ENCODE measurements at regions not wholly inside any gene's neighbourhood (a gene's known extent, or its start where the extent isn't known, plus 50 kb on each side); places are given as distances from the start of the nearest gene placed in this dataset.
A peak's percentile ranks its signal among the peaks of the same experiment; 100 is the strongest.

GRCh38 chr7:22582863-22583622 lies 83.1 kb upstream of the STEAP1B start:
- Histone ChIP-seq H3K4me2 (ENCODE audit: extremely low read depth, insufficient read depth, low read length) (peak overlapping the region; percentile 8), H3K36me3 (ENCODE audit: control insufficient read depth, insufficient read depth, low read length) (no peaks in the 10 kb centered on the region), H3K4me3 (replicated peaks in 1 of 4; ENCODE audit: control extremely low read depth in 1 of 4, insufficient read depth in 1 of 4, low read depth in 3 of 4, low read length in 4 of 4) (no peak overlapping the region), H3K79me2 (ENCODE audit: control insufficient read depth, insufficient read depth, low read length) (no peaks in the 10 kb centered on the region), H3K4me1 (ENCODE audit: control insufficient read depth, extremely low read depth, insufficient read depth, low read length) (peaks cover 7% of the 10 kb centered on the region), H4K20me1 (ENCODE audit: control insufficient read depth, extremely low read depth, insufficient read depth, low read length) (no peaks in the 10 kb centered on the region), H3K27me3 (ENCODE audit: control insufficient read depth, insufficient read depth, low read length) (no peaks in the 10 kb centered on the region), H3K9ac (ENCODE audit: insufficient read depth, low read length) (no peak overlapping the region), H2AFZ (ENCODE audit: low read length) (no peak overlapping the region), H3K9me3 (ENCODE audit: control insufficient read depth, insufficient read depth, low read depth, low read length) (no peaks in the 10 kb centered on the region), H3K27ac (ENCODE audit: insufficient read depth, low read length) (no peak overlapping the region)
- peak; percentile 71 to 96 for DNase-seq (ENCODE audit: low read depth in 2 of 2)
- TF ChIP-seq CTCF (conservative IDR thresholded peaks at IDR 0.05 in 1 of 2, IDR thresholded peaks at IDR 0.05 in 1 of 2; ENCODE audit: low read depth in 1 of 2, low read length in 2 of 2) (no peak), EZH2 (IDR thresholded peaks at IDR 0.05; ENCODE audit: low read length, missing control alignments) (no peak)

GRCh38 chr7:22581099-22581498 lies 81.1 kb upstream of the STEAP1B start:
- no peak overlapping the region for H3K9ac ChIP-seq (ENCODE audit: insufficient read depth, low read length)
- H3K4me3 ChIP-seq (replicated peaks in 1 of 4; ENCODE audit: control extremely low read depth in 1 of 4, insufficient read depth in 1 of 4, low read depth in 3 of 4, low read length in 4 of 4): no peak overlapping the region
- no peaks in the 10 kb centered on the region for H3K79me2 ChIP-seq (ENCODE audit: control insufficient read depth, insufficient read depth, low read length)
- H3K4me1 ChIP-seq (ENCODE audit: control insufficient read depth, extremely low read depth, insufficient read depth, low read length): peaks cover 10% of the 10 kb centered on the region
- no peaks in the 10 kb centered on the region for H3K27me3 ChIP-seq (ENCODE audit: control insufficient read depth, insufficient read depth, low read length)
- H4K20me1 ChIP-seq (ENCODE audit: control insufficient read depth, extremely low read depth, insufficient read depth, low read length): no peaks in the 10 kb centered on the region
- H2AFZ ChIP-seq (ENCODE audit: low read length): no peak overlapping the region
- H3K36me3 ChIP-seq (ENCODE audit: control insufficient read depth, insufficient read depth, low read length): no peaks in the 10 kb centered on the region
- H3K4me2 ChIP-seq (ENCODE audit: extremely low read depth, insufficient read depth, low read length): no peak overlapping the region
- H3K9me3 ChIP-seq (ENCODE audit: control insufficient read depth, insufficient read depth, low read depth, low read length): no peaks in the 10 kb centered on the region
- DNase-seq (ENCODE audit: low read depth in 2 of 2): peak in 1 of 2 donors; percentile 60
- TF ChIP-seq CTCF (conservative IDR thresholded peaks at IDR 0.05 in 1 of 2, IDR thresholded peaks at IDR 0.05 in 1 of 2; ENCODE audit: low read depth in 1 of 2, low read length in 2 of 2) (no peak), EZH2 (IDR thresholded peaks at IDR 0.05; ENCODE audit: low read length, missing control alignments) (no peak)
- H3K27ac ChIP-seq (ENCODE audit: insufficient read depth, low read length): no peak overlapping the region

- Histone ChIP-seq H4K20me1 (ENCODE audit: control insufficient read depth, extremely low read depth, insufficient read depth, low read length) (no peaks in the 10 kb centered on the region), H2AFZ (ENCODE audit: low read length) (no peak overlapping the region), H3K36me3 (ENCODE audit: control insufficient read depth, insufficient read depth, low read length) (no peaks in the 10 kb centered on the region), H3K4me1 (ENCODE audit: control insufficient read depth, extremely low read depth, insufficient read depth, low read length) (peaks cover 15% of the 10 kb centered on the region), H3K27me3 (ENCODE audit: control insufficient read depth, insufficient read depth, low read length) (no peaks in the 10 kb centered on the region), H3K27ac (ENCODE audit: insufficient read depth, low read length) (no peak overlapping the region), H3K4me2 (ENCODE audit: extremely low read depth, insufficient read depth, low read length) (no peak overlapping the region), H3K4me3 (replicated peaks in 1 of 4; ENCODE audit: control extremely low read depth in 1 of 4, insufficient read depth in 1 of 4, low read depth in 3 of 4, low read length in 4 of 4) (no peak overlapping the region), H3K9ac (ENCODE audit: insufficient read depth, low read length) (no peak overlapping the region), H3K79me2 (ENCODE audit: control insufficient read depth, insufficient read depth, low read length) (no peaks in the 10 kb centered on the region), H3K9me3 (ENCODE audit: control insufficient read depth, insufficient read depth, low read depth, low read length) (no peaks in the 10 kb centered on the region)
- DNase-seq (ENCODE audit: low read depth in 2 of 2): no peak
- no peak for TF ChIP-seq CTCF (conservative IDR thresholded peaks at IDR 0.05 in 1 of 2, IDR thresholded peaks at IDR 0.05 in 1 of 2; ENCODE audit: low read depth in 1 of 2, low read length in 2 of 2)
- no peak for TF ChIP-seq EZH2 (IDR thresholded peaks at IDR 0.05; ENCODE audit: low read length, missing control alignments)
These were observed 80.0 kb upstream of the STEAP1B start for GRCh38 chr7:22579961-22580360.
